Anterior cingulate cortex (tissue), 58 donors: ENCODE measurements at regions not wholly inside any gene's neighbourhood (a gene's known extent, or its start where the extent isn't known, plus 50 kb on each side); places are given as distances from the start of the nearest gene placed in this dataset.

Experiments
- DNase-seq, 58 donors: peaks; one replicate each; lab custom pipeline; 2025; lab: John Stamatoyannopoulos, UW

- DNase-seq: no peak
Measured at GRCh38 chrX:146141221-146141620, 323.6 kb downstream of the SLITRK2 start.

GRCh38 chrX:146144039-146144438 lies 326.4 kb downstream of the SLITRK2 start:
- no peak for DNase-seq

DNA sequence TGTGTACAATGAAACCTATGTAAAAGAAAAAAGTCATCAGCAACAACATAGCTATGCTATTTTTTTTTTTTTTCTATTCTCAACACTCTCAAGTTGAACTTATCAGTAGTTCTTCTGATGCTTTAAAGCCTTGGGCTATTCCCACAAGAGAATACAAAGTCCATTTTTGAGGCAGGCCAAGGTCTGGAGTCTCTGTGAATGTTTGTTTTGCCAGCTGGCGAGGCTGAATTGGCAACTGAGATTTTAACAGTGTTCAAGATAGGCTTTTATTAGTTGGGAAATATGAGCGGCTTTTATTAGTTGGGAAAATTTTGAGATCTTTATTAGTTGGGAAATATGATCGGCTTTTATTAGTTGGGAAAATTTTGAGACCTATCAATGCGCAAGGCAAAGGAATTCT lies 336.6 kb downstream of the SLITRK2 start:
- no peak for DNase-seq

DNA sequence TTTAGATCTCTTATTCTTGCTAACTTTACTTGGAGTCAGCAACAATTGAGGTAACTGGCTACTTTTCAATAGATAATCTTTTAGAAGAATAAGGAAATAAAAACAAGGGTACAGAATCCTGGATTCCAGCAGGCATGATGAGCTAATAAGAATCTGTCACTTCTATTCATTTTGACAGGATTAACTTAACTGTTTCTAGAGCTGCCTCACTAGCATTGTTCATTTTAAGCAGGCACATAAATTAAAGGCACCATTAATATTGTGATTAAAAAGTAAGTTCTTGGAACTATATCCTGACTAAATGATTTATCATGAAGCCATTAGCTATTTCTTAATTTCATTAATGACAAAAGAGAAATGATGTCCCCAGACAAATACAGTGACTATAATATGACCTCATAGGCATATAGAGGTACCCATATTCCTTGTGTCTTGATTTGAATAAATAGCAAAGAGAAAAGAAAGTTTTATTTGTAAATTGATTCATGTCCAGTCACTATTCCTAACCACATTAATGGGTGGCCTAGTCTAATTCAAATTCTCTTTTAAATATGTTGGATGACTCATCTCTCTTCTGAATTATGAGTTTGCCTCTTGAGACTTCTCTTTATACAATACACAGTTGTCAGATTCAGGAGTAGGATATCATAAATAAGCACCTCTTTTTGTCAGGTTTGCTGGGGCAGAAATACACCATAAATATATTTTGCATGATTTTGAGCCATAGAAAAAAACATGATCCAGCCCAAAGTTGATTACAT lies 343.0 kb downstream of the SLITRK2 start:
- DNase-seq: no peak

DNA sequence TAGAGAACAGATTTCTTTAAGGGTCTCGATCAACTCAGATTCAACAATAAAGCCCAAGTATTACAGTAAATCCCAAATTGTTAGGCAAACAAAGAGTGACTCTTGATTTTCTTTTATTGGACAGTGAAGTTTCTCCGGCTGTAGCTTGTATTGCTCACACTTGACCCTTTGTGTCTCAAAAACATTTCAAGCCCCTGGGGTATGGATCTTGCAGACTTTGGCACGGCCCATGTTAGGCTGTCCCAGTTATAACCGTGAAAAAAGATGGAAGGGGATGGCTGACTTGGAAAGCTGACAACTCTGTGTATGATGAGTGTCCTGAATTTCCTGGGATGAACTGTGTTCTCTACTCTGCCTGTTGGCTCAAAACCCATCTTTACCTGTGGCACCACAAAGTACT lies 356.1 kb downstream of the SLITRK2 start:
- no peak for DNase-seq

DNA sequence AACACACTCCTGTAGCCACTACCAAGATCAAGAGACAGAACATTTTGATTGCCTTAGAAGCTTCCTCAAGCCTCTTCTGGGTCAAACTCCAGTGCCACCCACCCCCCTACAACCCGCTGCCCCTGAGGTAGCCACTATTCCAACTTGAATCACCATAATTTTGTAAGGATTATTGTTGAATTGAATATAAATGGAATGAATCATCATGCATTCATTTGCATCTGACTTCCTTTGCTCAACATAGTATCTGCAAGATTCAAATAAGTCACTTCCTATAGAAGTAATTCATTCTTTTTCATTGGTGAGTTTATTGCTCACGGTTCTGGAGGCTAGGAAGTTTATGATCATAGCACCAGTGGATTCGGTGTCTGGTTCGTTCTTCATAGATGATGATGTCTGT lies 364.2 kb downstream of the SLITRK2 start:
- no peak for DNase-seq

- DNase-seq: no peak
Measured at GRCh38 chrX:146186540-146186939, 368.9 kb downstream of the SLITRK2 start.

DNA sequence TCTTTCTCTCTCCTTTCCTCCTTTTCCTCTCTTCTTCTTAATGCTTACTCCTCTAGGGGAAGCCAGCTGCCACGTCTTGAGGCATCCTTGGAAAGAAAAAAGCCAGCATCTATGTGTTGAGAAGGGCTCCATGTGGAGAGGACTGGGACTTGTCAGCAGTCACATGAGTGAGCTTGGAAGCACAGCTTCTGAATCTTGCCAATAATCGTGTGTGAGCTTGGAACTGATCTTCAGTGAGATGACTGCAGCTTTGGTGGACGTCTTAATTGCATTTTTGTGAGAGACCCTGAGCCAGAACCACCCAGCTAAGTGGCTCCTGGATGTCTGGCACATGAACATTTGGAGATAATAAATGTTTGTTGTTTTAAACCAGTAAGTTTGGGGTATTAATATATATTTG lies 371.7 kb downstream of the SLITRK2 start:
- DNase-seq: peak in 1 of 58 donors; percentile 0

- DNase-seq: no peak
Measured at GRCh38 chrX:146208821-146209220, 391.2 kb downstream of the SLITRK2 start.

DNA sequence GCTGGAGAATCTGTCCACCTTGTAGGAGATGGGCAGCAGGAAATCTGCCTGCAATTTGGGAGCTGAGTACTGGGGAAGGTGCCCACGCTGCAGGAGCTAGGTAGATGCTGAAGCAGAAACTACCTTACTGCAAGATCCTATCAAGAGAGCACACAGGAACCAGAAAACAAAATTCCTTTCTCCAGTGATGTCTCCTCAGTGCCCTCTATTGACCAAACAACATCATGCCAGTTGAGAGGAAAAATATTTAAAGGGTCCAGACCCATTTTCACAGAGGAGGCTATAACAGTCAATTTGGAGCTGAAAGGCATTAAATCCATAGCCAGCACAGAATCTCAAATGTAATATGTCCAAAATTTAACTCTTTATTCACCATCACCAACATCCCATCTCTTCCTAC lies 406.8 kb downstream of the SLITRK2 start:
- DNase-seq: no peak

- DNase-seq: no peak
Measured at GRCh38 chrX:146238173-146238572, 420.5 kb downstream of the SLITRK2 start.

DNA sequence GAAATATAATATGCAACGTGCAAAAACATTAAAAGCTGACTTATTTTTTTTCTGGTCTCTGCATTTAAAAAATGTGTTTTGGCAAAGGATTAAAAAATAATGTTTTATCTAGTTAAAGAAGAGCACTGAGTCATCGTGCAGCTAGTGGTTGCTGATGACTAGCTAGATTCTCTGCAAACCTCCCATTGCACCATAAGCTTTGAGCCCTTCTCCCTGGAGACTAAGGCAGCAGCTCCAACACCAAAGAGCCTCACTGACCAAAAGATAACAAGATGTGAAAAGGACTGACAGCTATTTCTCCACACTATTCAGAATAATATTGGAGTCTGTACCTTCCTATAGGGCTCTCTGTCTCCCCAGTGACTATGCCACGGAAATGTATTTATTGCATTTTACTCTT lies 424.3 kb downstream of the SLITRK2 start:
- DNase-seq: no peak

GRCh38 chrX:146243041-146243440 lies 425.4 kb downstream of the SLITRK2 start:
- DNase-seq: no peak

DNA sequence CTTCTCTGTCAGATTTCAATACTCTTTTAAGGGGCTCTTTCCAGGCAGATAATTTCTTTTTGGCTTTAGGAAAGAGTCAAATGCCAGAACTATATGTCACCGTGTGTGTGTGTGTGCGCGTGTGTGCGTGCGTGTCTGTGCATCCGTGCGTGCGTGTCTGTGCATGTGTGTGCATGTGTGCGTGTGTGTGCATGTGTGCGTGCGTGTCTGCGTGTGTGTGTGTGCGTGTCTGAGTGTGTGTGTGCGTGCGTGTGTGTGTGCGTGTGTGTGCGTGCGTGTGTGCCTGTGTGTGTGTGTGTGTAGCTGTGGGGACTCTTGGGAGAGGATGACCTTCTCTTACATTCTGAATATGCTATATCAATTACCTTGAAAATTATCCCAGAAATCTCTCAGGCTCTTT lies 441.6 kb downstream of the SLITRK2 start:
- DNase-seq: no peak

- DNase-seq: peak in 8 of 58 donors; percentile 0 to 9 (median 2)
Measured at GRCh38 chrX:146264763-146265375, 447.2 kb downstream of the SLITRK2 start.

DNA sequence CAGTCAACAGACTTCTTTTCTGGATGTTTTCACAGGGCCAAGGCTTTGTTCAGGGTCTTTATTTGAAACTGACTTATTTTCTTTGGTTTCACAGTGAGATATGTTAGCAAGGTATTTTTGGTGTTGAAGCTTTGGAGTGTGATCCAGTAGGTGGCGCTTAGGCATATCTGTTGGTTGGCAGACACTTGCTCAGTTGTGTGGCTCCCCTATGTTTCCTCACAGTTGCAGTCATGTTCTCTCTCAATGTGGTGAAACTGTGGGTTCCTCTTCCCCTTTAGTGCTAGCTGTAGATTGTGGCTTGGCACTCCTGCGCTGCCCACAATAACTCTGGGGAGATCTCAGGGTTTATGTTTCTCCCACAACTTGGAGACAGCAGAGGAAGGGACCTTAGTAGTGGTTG lies 460.8 kb downstream of the SLITRK2 start:
- peak in 4 of 58 donors; percentile 0 to 1 (median 0) for DNase-seq
